ENCODE measurements at regions not wholly inside any gene's neighbourhood (a gene's known extent, or its start where the extent isn't known, plus 50 kb on each side); places are given as distances from the start of the nearest gene placed in this dataset.
"Not testable (repeated sequence)": the region's sequence is repeated elsewhere in the genome, so short reads cannot be mapped to it uniquely, and the experiment has no call there.

- DNase-seq (ENCODE audit: low read depth, low spot score), result no peak
Measured at GRCh38 chrX:65331371-65331770, 203.2 kb downstream of the LAS1L start.

GRCh38 chrX:65300104-65300809 is 234.3 kb downstream of the LAS1L start:
- no peak for DNase-seq (ENCODE audit: low read depth, low spot score)

- DNase-seq (ENCODE audit: low read depth, low spot score), result not testable (repeated sequence)
Measured at GRCh38 chrX:65282905-65283304, 251.7 kb downstream of the LAS1L start.

- DNase-seq (ENCODE audit: low read depth, low spot score), result no peak
Measured at GRCh38 chrX:65273152-65273551, 261.4 kb downstream of the LAS1L start.

- no peak for DNase-seq (ENCODE audit: low read depth, low spot score)
Measured at GRCh38 chrX:65266482-65266881, 268.1 kb downstream of the LAS1L start.

- DNase-seq (ENCODE audit: low read depth, low spot score), result no peak
Measured at GRCh38 chrX:65253817-65254216, 277.6 kb upstream of the ZC4H2 start.

- no peak for DNase-seq (ENCODE audit: low read depth, low spot score)
Measured at GRCh38 chrX:65241059-65241721, 264.9 kb upstream of the ZC4H2 start.

- no peak for DNase-seq (ENCODE audit: low read depth, low spot score)
Measured at GRCh38 chrX:65203545-65203944, 227.3 kb upstream of the ZC4H2 start.

- no peak for DNase-seq (ENCODE audit: low read depth, low spot score)
Measured at GRCh38 chrX:65196758-65197360, 220.6 kb upstream of the ZC4H2 start.

- no peak for DNase-seq (ENCODE audit: low read depth, low spot score)
Measured at GRCh38 chrX:65195621-65196020, 219.4 kb upstream of the ZC4H2 start.

GRCh38 chrX:65194547-65194946 is 218.3 kb upstream of the ZC4H2 start:
- DNase-seq (ENCODE audit: low read depth, low spot score), result no peak

- not testable (repeated sequence) for DNase-seq (ENCODE audit: low read depth, low spot score)
Measured at GRCh38 chrX:65163325-65163724, 187.1 kb upstream of the ZC4H2 start.

GRCh38 chrX:65148232-65148631 is 172.0 kb upstream of the ZC4H2 start:
- DNase-seq (ENCODE audit: low read depth, low spot score), result no peak

- no peak for DNase-seq (ENCODE audit: low read depth, low spot score)
Measured at GRCh38 chrX:65136424-65136823, 160.2 kb upstream of the ZC4H2 start.

- DNase-seq (ENCODE audit: low read depth, low spot score), result no peak
Measured at GRCh38 chrX:65127842-65128241, 151.6 kb upstream of the ZC4H2 start.

- DNase-seq (ENCODE audit: low read depth, low spot score), result no peak
Measured at GRCh38 chrX:65098851-65099250, 122.6 kb upstream of the ZC4H2 start.

GRCh38 chrX:65093658-65094057 is 117.4 kb upstream of the ZC4H2 start:
- no peak for DNase-seq (ENCODE audit: low read depth, low spot score)

GRCh38 chrX:65073233-65073632 is 97.0 kb upstream of the ZC4H2 start:
- DNase-seq (ENCODE audit: low read depth, low spot score), result no peak

- no peak for DNase-seq (ENCODE audit: low read depth, low spot score)
Measured at GRCh38 chrX:65072590-65072989, 96.3 kb upstream of the ZC4H2 start.

GRCh38 chrX:65058626-65059025 is 82.4 kb upstream of the ZC4H2 start:
- not testable (repeated sequence) for DNase-seq (ENCODE audit: low read depth, low spot score)

GRCh38 chrX:65045001-65045400 is 68.8 kb upstream of the ZC4H2 start:
- DNase-seq (ENCODE audit: low read depth, low spot score), result no peak

GRCh38 chrX:65035446-65035770 is 59.2 kb upstream of the ZC4H2 start:
- DNase-seq (ENCODE audit: low read depth, low spot score), result no peak

Data from brain pericyte (primary cell).